ENCODE measurements at regions not wholly inside any gene's neighbourhood (a gene's known extent, or its start where the extent isn't known, plus 50 kb on each side); places are given as distances from the start of the nearest gene placed in this dataset.

- TF ChIP-seq, protein P1, sequence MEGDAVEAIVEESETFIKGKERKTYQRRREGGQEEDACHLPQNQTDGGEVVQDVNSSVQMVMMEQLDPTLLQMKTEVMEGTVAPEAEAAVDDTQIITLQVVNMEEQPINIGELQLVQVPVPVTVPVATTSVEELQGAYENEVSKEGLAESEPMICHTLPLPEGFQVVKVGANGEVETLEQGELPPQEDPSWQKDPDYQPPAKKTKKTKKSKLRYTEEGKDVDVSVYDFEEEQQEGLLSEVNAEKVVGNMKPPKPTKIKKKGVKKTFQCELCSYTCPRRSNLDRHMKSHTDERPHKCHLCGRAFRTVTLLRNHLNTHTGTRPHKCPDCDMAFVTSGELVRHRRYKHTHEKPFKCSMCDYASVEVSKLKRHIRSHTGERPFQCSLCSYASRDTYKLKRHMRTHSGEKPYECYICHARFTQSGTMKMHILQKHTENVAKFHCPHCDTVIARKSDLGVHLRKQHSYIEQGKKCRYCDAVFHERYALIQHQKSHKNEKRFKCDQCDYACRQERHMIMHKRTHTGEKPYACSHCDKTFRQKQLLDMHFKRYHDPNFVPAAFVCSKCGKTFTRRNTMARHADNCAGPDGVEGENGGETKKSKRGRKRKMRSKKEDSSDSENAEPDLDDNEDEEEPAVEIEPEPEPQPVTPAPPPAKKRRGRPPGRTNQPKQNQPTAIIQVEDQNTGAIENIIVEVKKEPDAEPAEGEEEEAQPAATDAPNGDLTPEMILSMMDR (IDR thresholded peaks at IDR 0.05), result no peak
Measured at GRCh38 chr1:232252546-232253118, 377.3 kb downstream of the SIPA1L2 start.

GRCh38 chr1:232250838-232251237, 379.1 kb downstream of the SIPA1L2 start:
- TF ChIP-seq, protein P1 (IDR thresholded peaks at IDR 0.05), result no peak

DNA sequence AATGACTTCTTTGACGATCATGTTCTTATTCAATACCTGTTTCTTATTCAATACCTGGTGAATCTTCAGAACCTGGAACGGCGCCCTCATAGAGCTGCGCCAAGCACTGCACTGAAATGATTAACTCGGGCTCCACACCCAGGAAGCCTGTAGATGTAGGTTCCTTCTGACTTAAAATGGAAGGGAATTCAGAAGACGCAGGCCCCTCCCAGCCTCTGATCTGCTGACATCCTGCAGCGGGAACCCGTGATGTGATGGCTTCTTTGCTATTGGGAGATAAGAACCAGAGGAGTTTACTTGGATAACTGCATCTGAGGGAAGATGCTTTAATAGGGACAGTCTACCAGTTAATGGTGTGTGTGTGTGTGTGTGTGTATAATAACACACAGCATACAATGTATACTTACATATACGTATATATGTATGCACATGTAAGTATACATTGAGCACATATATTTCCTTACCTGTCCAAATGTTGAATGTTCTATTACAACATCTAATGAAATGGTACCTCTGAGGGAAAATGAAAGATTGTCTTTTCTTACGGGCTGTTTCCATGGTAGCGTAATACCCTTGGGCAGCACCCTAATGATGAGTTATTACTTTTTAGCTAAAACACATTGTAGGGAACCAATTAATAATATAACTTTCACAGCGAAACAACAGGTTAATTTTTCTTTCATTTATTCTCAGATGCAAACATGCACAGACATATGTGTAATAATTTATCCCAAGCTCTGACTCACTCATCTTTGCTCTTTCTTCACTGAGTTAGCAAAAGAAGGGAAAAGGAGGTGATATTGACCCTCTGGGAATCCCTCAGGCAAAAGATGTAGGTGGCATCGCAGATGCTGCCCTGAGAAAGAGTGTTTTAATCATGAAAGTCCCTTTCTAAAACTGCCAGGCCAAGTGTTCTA, 379.8 kb downstream of the SIPA1L2 start:
- TF ChIP-seq, protein P1 (IDR thresholded peaks at IDR 0.05), result no peak

- TF ChIP-seq, protein P1 (IDR thresholded peaks at IDR 0.05), result no peak
Measured at GRCh38 chr1:232249339-232249738, 380.6 kb downstream of the SIPA1L2 start.

- TF ChIP-seq, protein P1 (IDR thresholded peaks at IDR 0.05), result no peak
Measured at GRCh38 chr1:232248276-232248820, 381.6 kb downstream of the SIPA1L2 start.

GRCh38 chr1:232247669-232248068, 382.3 kb downstream of the SIPA1L2 start:
- TF ChIP-seq, protein P1 (IDR thresholded peaks at IDR 0.05), result no peak

DNA sequence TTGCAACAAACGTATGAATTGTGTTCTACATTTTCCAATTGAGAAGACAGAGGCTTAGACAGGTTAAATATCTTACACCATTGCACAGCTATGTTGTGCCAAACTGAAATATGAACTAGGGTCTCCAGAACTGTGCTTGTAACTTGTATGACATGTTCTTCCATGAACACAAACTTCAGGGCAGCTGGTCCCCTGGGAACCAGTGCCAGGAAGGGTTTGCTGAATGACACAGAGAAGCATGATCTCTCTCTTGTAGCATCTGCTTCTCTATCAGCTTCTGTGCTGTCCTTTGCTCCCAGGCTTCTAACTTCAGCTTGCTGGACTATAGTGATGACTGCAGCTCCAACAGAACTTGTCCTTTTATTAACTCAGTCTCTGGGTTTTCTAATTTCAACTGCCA, 385.5 kb downstream of the SIPA1L2 start:
- TF ChIP-seq, protein P1 (IDR thresholded peaks at IDR 0.05), result no peak

All from LNCAP (cell line).